ENCODE measurements at regions not wholly inside any gene's neighbourhood (a gene's known extent, or its start where the extent isn't known, plus 50 kb on each side); places are given as distances from the start of the nearest gene placed in this dataset.

- in situ Hi-C loops (cut with MboI; ENCODE audit: low pct_unique_long_range_greater_than_20kb, low sequenced_read_pairs): no loop called here
- no peak for DNase-seq
Observed at GRCh38 chr4:92074839-92075238, 228.9 kb upstream of the GRID2 start.

GRCh38 chr4:92090887-92091286, 212.9 kb upstream of the GRID2 start:
- DNase-seq: no peak
- in situ Hi-C loops (cut with MboI; ENCODE audit: low pct_unique_long_range_greater_than_20kb, low sequenced_read_pairs): no loop called here

GRCh38 chr4:92091335-92091734, 212.4 kb upstream of the GRID2 start:
- peak; percentile 21 for DNase-seq
- in situ Hi-C loops (cut with MboI; ENCODE audit: low pct_unique_long_range_greater_than_20kb, low sequenced_read_pairs): no loop called here

GRCh38 chr4:92099861-92100260, 203.9 kb upstream of the GRID2 start:
- DNase-seq: no peak
- in situ Hi-C loops (cut with MboI; ENCODE audit: low pct_unique_long_range_greater_than_20kb, low sequenced_read_pairs): no loop called here

- in situ Hi-C loops (cut with MboI; ENCODE audit: low pct_unique_long_range_greater_than_20kb, low sequenced_read_pairs): no loop called here
- no peak for DNase-seq
Observed at GRCh38 chr4:92100975-92101374, 202.8 kb upstream of the GRID2 start.

GRCh38 chr4:92101737-92102172, 202.0 kb upstream of the GRID2 start:
- no peak for DNase-seq
- in situ Hi-C loops (cut with MboI; ENCODE audit: low pct_unique_long_range_greater_than_20kb, low sequenced_read_pairs): no loop called here

- peak; percentile 53 for DNase-seq
- in situ Hi-C loops (cut with MboI; ENCODE audit: low pct_unique_long_range_greater_than_20kb, low sequenced_read_pairs): no loop called here
Observed at GRCh38 chr4:92104506-92104905, 199.3 kb upstream of the GRID2 start.

- DNase-seq: no peak
- in situ Hi-C loops (cut with MboI; ENCODE audit: low pct_unique_long_range_greater_than_20kb, low sequenced_read_pairs): no loop called here
Observed at GRCh38 chr4:92106816-92107215, 196.9 kb upstream of the GRID2 start.

- in situ Hi-C loops (cut with MboI; ENCODE audit: low pct_unique_long_range_greater_than_20kb, low sequenced_read_pairs): no loop called here
- DNase-seq: no peak
Observed at GRCh38 chr4:92111493-92111892, 192.3 kb upstream of the GRID2 start.

GRCh38 chr4:92112805-92113204, 191.0 kb upstream of the GRID2 start:
- no peak for DNase-seq
- in situ Hi-C loops (cut with MboI; ENCODE audit: low pct_unique_long_range_greater_than_20kb, low sequenced_read_pairs): no loop called here

GRCh38 chr4:92120810-92121498, 182.8 kb upstream of the GRID2 start:
- in situ Hi-C loops (cut with MboI; ENCODE audit: low pct_unique_long_range_greater_than_20kb, low sequenced_read_pairs): no loop called here
- DNase-seq: no peak

GRCh38 chr4:92122911-92123310, 180.9 kb upstream of the GRID2 start:
- in situ Hi-C loops (cut with MboI; ENCODE audit: low pct_unique_long_range_greater_than_20kb, low sequenced_read_pairs): no loop called here
- no peak for DNase-seq

GRCh38 chr4:92128676-92129075, 175.1 kb upstream of the GRID2 start:
- DNase-seq: peak; percentile 1
- in situ Hi-C loops (cut with MboI; ENCODE audit: low pct_unique_long_range_greater_than_20kb, low sequenced_read_pairs): no loop called here

GRCh38 chr4:92129408-92129994, 174.3 kb upstream of the GRID2 start:
- no peak for DNase-seq
- in situ Hi-C loops (cut with MboI; ENCODE audit: low pct_unique_long_range_greater_than_20kb, low sequenced_read_pairs): no loop called here

- in situ Hi-C loops (cut with MboI; ENCODE audit: low pct_unique_long_range_greater_than_20kb, low sequenced_read_pairs): no loop called here
- no peak for DNase-seq
Observed at GRCh38 chr4:92136434-92136833, 167.3 kb upstream of the GRID2 start.

- DNase-seq: peak; percentile 34
- in situ Hi-C loops (cut with MboI; ENCODE audit: low pct_unique_long_range_greater_than_20kb, low sequenced_read_pairs): no loop called here
Observed at GRCh38 chr4:92163348-92163747, 140.4 kb upstream of the GRID2 start.

GRCh38 chr4:92170340-92170739, 133.4 kb upstream of the GRID2 start:
- in situ Hi-C loops (cut with MboI; ENCODE audit: low pct_unique_long_range_greater_than_20kb, low sequenced_read_pairs): no loop called here
- DNase-seq: no peak

- in situ Hi-C loops (cut with MboI; ENCODE audit: low pct_unique_long_range_greater_than_20kb, low sequenced_read_pairs): no loop called here
- DNase-seq: no peak
Observed at GRCh38 chr4:92172203-92172602, 131.6 kb upstream of the GRID2 start.

GRCh38 chr4:92175250-92175649, 128.5 kb upstream of the GRID2 start:
- DNase-seq: no peak
- in situ Hi-C loops (cut with MboI; ENCODE audit: low pct_unique_long_range_greater_than_20kb, low sequenced_read_pairs): no loop called here

GRCh38 chr4:92182006-92182735, 121.6 kb upstream of the GRID2 start:
- no peak for DNase-seq
- in situ Hi-C loops (cut with MboI; ENCODE audit: low pct_unique_long_range_greater_than_20kb, low sequenced_read_pairs): no loop called here

Data from KBM-7 (cell line).